NCI-H146 treated with DMSO at 0.1 percent for 48 hours (cell line): ENCODE measurements at regions not wholly inside any gene's neighbourhood (a gene's known extent, or its start where the extent isn't known, plus 50 kb on each side); places are given as distances from the start of the nearest gene placed in this dataset.
A peak's percentile ranks its signal among the peaks of the same experiment; 100 is the strongest.

Experiments
- DNase-seq: peaks from one replicate; lab custom pipeline; 2025; ENCODE audit not compliant: unreplicated experiment; lab: John Stamatoyannopoulos, UW

- DNase-seq = no peak
Measured at GRCh38 chr10:2870654-2871053, 196.7 kb upstream of the PFKP start.

GRCh38 chr10:2867788-2868299 lies 199.5 kb upstream of the PFKP start:
- no peak for DNase-seq

- no peak for DNase-seq
Measured at GRCh38 chr10:2866569-2866968, 200.8 kb upstream of the PFKP start.

GRCh38 chr10:2861632-2862210 lies 205.6 kb upstream of the PFKP start:
- DNase-seq = no peak

GRCh38 chr10:2858452-2858851 lies 208.9 kb upstream of the PFKP start:
- no peak for DNase-seq

- no peak for DNase-seq
Measured at GRCh38 chr10:2856598-2856997, 210.8 kb upstream of the PFKP start.

- no peak for DNase-seq
Measured at GRCh38 chr10:2852574-2853323, 214.6 kb upstream of the PFKP start.

- DNase-seq = no peak
Measured at GRCh38 chr10:2851566-2851965, 215.8 kb upstream of the PFKP start.

GRCh38 chr10:2850202-2850601 lies 217.1 kb upstream of the PFKP start:
- no peak for DNase-seq

GRCh38 chr10:2844925-2845324 lies 222.4 kb upstream of the PFKP start:
- DNase-seq = no peak

- peak; percentile 7 for DNase-seq
Measured at GRCh38 chr10:2839081-2839725, 228.1 kb upstream of the PFKP start.

- no peak for DNase-seq
Measured at GRCh38 chr10:2837674-2838073, 229.7 kb upstream of the PFKP start.

GRCh38 chr10:2836921-2837662 lies 230.3 kb upstream of the PFKP start:
- DNase-seq = no peak

- no peak for DNase-seq
Measured at GRCh38 chr10:2834214-2834613, 233.1 kb upstream of the PFKP start.

- no peak for DNase-seq
Measured at GRCh38 chr10:2831509-2831908, 235.8 kb upstream of the PFKP start.

GRCh38 chr10:2828741-2829140 lies 238.6 kb upstream of the PFKP start:
- DNase-seq = no peak

- no peak for DNase-seq
Measured at GRCh38 chr10:2826675-2827074, 240.7 kb upstream of the PFKP start.

- DNase-seq = no peak
Measured at GRCh38 chr10:2825841-2826240, 241.5 kb upstream of the PFKP start.

- no peak for DNase-seq
Measured at GRCh38 chr10:2817940-2818636, 249.3 kb upstream of the PFKP start.

- no peak for DNase-seq
Measured at GRCh38 chr10:2813693-2814092, 253.7 kb upstream of the PFKP start.

- no peak for DNase-seq
Measured at GRCh38 chr10:2813286-2813685, 254.1 kb upstream of the PFKP start.
